GM18907 (cell line): ENCODE measurements at regions not wholly inside any gene's neighbourhood (a gene's known extent, or its start where the extent isn't known, plus 50 kb on each side); places are given as distances from the start of the nearest gene placed in this dataset.
A peak's percentile ranks its signal among the peaks of the same experiment; 100 is the strongest.

Experiments used
- ATAC-seq: cut with Tn5 transposase; IDR thresholded peaks from one replicate; pipeline ENCODE4 v1.9.1; 2021; ENCODE audit warnings: mild to moderate bottlenecking, moderate library complexity; ENCODE audit not compliant: unreplicated experiment

- no peak for ATAC-seq
Observed at GRCh38 chr1:101664726-101665125, 332.0 kb downstream of the OLFM3 start.

GRCh38 chr1:101667761-101668160 lies 329.0 kb downstream of the OLFM3 start:
- no peak for ATAC-seq

- no peak for ATAC-seq
Observed at GRCh38 chr1:101683136-101683535, 313.6 kb downstream of the OLFM3 start.

GRCh38 chr1:101683561-101683960 lies 313.2 kb downstream of the OLFM3 start:
- no peak for ATAC-seq

- peak; percentile 51 for ATAC-seq
Observed at GRCh38 chr1:101697072-101697471, 299.7 kb downstream of the OLFM3 start.

GRCh38 chr1:101698681-101699080 lies 298.0 kb downstream of the OLFM3 start:
- ATAC-seq = no peak

GRCh38 chr1:101704895-101705294 lies 291.8 kb downstream of the OLFM3 start:
- no peak for ATAC-seq

- ATAC-seq = no peak
Observed at GRCh38 chr1:101706366-101706765, 290.4 kb downstream of the OLFM3 start.

- no peak for ATAC-seq
Observed at GRCh38 chr1:101709721-101710120, 287.0 kb downstream of the OLFM3 start.

GRCh38 chr1:101713760-101714159 lies 283.0 kb downstream of the OLFM3 start:
- no peak for ATAC-seq

GRCh38 chr1:101723415-101723814 lies 273.3 kb downstream of the OLFM3 start:
- ATAC-seq = no peak

- peak; percentile 64 for ATAC-seq
Observed at GRCh38 chr1:101728029-101728428, 268.7 kb downstream of the OLFM3 start.

GRCh38 chr1:101730559-101730958 lies 266.2 kb downstream of the OLFM3 start:
- no peak for ATAC-seq

- ATAC-seq = peak; percentile 68
Observed at GRCh38 chr1:101732261-101732660, 264.5 kb downstream of the OLFM3 start.

GRCh38 chr1:101733340-101733739 lies 263.4 kb downstream of the OLFM3 start:
- ATAC-seq = no peak

GRCh38 chr1:101738475-101738874 lies 258.3 kb downstream of the OLFM3 start:
- no peak for ATAC-seq

- no peak for ATAC-seq
Observed at GRCh38 chr1:101739146-101739545, 257.6 kb downstream of the OLFM3 start.

GRCh38 chr1:101739826-101740330 lies 256.8 kb downstream of the OLFM3 start:
- ATAC-seq = no peak

GRCh38 chr1:101741910-101742309 lies 254.8 kb downstream of the OLFM3 start:
- no peak for ATAC-seq

- ATAC-seq = no peak
Observed at GRCh38 chr1:101742509-101742908, 254.2 kb downstream of the OLFM3 start.

- ATAC-seq = no peak
Observed at GRCh38 chr1:101745551-101746270, 251.0 kb downstream of the OLFM3 start.

GRCh38 chr1:101748077-101748476 lies 248.6 kb downstream of the OLFM3 start:
- ATAC-seq = no peak
